ENCODE measurements at regions not wholly inside any gene's neighbourhood (a gene's known extent, or its start where the extent isn't known, plus 50 kb on each side); places are given as distances from the start of the nearest gene placed in this dataset.
"Not testable (repeated sequence)": the region's sequence is repeated elsewhere in the genome, so short reads cannot be mapped to it uniquely, and the experiment has no call there.

DNA sequence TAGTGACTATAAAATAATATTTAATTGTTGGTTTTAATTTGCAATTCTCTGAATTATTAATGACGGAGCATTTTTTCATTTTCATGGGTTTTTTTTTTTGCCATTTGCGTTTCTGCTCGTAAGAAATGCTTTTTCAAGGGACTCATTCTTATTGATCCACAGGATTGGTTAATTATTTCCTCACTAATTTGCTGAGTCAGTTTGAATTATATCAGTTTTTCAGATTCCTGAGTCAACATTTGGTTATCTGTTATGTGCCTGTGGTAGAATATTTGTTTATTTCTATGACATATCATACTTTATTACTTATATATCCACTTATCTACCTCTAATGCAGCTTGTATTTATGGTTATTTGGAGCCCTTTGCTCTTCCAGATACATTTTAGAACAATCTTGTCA, 257.0 kb upstream of the BTBD3 start:
- no peak for DNase-seq

DNA sequence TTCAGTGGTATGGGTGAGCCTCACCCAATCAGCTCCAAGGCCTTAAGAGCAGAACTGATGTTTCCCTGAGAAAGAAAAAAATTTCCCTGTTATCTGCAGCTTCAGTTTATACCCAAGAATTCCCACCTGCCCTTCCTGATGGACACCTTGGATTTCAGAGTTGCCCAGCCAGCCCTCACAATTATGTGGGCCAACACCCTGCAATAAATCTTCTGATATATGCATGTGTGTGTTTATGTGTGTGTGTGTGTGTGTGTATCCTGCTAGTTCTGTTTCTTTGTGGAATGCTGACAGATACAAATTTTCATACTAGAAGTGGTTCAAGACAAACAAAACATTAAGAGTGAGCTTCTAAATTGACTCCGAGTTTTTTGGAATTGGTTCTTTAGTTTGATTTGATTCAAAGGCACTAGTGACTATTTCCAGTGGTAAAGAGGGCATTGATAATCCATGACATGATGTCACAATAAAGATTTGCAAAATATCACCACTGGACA, 246.6 kb upstream of the BTBD3 start:
- DNase-seq: no peak

DNA sequence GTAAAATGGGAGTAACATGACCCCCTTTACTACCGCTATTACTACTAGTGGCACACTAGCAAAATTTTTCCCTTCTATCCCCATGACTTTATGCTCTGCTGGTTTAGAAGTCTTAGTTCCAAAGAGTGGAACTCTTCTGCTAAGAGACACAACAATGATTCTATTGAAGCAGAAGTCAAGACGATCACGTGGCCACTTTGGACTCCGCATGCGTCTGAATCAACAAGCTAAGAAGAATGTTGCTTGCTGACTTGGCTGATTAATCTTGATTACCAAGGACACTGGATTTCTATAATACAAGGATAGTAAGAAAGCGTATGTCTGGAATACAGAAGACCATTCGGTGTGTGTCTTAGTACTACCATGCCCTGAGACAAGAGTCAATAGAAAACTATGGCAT, 244.7 kb upstream of the BTBD3 start:
- DNase-seq: no peak

DNA sequence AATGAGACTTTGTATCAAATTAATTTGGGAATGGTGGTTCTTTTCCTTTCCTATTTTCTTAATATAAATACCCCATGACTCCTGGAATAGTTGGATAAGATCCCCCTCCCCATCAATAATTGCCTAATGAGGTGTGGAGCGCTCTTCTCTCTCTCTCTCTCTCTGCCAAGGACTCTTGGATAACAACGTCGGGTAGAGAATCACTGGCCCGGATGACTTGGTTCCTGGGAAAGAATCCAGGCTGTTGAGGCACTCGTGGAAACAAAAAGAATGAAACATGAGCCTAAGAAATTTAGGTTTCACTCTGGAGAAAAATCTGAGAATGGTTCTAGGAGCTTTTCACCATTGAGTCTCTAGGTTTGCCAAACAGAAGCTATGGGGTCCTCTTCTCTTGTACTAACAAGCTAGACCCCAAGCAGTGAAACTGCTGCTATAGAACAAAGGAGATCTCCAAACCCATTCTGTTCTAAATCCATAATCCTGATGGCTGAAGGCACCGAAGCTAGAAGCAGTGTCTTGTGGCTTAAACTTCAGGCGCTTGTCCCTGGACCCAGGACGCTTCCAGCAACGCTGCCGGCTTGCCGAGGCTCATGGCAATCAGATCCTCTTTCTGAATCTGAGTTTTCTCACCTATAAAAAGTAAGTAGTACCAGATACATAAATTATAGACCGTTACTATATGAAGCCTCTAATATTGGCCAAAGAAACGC, 241.6 kb upstream of the BTBD3 start:
- DNase-seq: peak; percentile 10

DNA sequence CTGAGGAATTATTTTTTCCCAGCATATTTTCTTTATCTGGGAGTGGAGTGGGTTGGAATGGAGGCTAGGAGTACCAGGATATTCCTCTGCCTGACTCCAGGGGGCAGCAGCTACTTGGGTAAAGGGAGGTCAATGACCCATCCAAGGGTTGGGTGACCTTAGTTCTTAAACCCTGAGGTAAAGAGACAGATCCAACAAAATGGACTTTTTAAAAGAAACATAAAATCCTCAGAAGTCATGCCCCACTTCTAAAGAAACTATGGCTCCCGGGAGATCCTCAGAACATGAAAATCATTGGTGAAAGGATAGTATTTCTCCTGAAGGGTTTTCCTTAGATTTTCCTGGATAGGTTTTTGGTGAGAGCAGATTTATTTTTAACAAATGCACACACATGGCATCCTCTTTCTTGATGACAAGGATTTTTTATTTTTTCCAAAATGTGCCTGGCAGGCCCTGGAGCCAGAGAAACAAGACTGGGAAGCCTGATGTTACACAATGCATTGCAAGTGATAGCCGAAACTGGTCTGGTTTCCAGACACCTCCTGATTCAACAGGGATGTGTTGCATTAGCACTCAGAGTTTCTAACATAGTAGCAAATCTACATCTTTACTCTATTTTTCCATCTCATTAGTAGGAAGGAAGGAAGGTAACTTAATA, 240.9 kb upstream of the BTBD3 start:
- peak; percentile 65 for DNase-seq

DNA sequence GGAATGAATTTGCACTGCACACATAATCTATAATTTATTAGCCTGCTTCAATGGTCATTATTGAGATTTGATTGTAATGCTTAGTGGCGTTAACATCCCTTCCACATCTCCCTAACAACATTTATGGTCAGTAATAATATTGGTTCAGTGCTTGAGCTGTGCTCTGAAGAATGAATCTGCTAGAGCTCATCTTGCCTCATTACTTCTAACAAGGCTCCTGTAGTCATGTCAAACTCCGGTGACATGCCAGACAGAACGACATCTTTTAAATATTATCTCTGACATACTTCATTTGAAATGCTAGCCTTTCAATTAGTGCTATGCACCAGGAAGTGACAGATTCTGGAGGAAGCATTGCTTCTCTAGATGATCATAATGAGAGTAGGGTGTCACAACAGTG, 240.3 kb upstream of the BTBD3 start:
- peak; percentile 58 for DNase-seq

DNA sequence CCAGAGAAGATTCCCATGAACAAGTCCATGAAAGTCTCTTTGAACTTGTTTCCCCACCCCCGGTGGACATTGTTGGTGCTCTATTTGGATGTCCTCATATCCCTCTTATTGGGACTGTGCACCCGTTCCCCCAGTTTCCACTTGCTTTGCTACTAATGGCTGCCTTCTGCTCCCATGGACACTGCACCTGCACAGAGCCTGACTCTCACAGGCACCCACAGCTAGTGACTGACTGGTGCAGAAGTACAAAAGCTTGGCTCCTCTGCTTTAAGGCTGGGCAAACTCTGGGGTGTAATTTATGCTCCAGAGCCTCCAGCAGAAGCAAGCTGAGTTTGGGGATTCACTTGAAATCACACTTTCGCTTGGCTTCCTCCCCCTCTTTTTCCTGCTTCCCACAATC, 239.9 kb upstream of the BTBD3 start:
- no peak for DNase-seq

DNA sequence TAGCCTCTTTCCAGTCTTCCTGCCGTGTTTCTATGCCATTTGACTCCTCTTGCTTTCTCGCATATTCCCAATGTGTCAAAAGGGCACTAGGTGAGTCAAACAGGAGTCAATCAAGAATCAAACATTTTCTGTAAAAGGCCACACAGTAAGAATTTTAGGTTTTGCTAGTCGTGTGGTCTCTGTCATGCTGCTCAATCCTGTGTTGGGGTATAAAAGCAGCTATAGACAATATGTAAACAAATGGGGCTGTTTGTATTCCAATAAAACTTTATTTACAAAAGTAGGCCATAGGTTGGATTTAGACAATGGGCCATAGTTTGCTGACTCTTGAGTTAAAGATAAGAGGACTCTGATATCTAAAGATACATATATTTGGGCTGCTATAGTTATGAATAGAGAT, 235.4 kb upstream of the BTBD3 start:
- DNase-seq: no peak

DNA sequence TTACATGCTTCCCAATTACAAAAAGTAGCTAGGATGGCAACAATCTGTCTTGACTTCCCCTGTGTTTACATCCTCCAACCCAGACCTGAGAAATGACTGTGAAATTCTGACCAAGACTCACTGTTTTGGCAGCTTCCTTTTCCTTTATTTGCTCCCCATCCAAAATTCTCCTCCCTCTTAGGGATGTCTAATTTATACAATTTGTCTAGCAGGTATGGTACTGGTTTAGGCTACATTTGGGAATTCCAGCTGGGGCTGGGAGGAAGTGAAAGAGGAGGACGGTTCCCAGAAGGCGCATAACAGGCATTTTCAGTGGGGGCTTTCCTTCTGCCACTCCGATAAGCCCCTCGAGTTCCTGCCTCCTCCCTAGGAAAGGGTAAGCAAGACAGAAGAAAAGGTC, 231.5 kb upstream of the BTBD3 start:
- DNase-seq: no peak

DNA sequence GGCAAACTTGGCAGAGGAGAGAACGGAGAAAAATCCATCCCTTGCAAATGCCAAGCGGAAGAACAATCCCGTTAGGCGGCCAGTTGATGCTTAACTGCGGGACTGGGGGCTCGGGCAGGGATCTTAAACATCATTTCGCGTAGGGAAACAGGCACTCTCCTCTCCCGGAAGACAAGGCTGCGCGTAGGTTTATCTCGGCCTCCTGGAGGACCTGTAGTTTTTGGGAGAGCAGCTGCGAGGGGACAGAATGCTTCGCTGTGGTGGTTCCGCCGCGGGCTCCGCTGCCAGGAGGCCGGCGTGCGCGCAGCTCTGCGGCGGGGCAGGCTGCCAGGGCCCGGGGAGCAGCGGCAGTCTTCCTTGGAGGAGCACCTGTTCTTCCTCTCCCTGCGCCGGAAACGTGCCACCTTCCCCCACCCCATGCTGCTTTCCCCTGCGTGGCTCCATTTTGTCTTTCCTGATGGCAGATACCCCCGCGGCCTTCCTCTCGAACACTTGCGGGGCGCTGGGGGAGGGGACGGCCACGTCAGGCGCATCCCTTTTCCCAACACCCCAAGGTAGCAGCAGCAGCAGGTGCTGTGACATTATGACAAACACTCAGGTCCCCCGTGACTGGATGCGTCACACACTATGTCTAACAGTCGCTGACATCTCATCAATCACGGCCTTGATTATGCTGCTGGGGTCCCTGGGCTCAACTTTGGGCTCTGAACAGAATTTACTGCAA, 230.7 kb upstream of the BTBD3 start:
- peak; percentile 78 for DNase-seq

DNA sequence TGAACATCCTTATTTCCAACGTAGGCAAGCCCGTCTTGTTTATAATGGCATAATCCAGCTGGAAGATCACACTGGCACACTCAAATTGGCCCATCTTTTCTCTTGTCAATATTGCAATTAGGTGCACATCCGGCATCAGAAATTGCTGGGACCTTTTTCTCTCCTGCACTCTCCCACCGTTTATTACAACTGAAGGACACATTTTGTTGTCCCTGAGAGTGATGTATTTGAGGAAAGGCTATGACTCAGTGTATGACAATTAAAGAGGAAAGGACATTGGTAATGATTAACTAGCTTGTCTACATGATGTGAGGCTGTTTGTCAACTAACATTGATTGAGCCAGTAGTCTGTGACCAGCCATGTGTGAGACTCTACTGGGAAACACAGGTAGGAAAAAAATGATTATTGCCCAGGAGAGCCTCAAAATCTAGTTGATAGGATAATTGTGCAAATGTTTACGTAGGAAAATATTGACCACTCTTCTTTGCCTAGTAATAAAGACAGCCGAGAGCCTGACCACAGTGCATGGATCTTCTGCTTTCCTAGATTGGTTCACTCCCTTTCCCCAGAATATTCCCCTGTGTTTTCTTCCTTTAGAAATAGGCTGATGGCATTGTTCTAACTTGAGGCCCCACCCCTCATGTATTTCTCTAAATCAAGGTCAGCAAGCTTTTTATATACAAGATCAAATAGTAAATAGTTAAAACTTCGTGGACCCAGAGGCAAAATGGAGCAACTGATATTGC, 230.0 kb upstream of the BTBD3 start:
- no peak for DNase-seq

DNA sequence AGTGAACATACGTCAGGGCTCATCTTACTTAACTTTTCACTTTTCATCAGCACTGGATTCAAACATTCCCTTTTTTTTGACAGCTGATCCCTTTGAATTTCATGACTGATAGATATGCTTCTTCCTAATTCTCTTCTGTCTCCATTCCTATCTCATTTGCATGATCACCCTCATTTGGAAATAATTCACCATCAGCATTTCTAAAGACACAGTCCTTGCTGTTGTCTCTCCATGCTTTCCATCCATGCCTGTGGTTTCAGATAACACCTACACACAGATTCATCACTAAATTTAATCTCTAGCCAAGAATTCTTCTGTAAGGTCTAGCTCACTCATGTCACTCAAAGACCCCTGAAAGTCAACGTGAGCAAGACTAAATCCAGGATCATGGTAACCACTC, 228.4 kb upstream of the BTBD3 start:
- no peak for DNase-seq

DNA sequence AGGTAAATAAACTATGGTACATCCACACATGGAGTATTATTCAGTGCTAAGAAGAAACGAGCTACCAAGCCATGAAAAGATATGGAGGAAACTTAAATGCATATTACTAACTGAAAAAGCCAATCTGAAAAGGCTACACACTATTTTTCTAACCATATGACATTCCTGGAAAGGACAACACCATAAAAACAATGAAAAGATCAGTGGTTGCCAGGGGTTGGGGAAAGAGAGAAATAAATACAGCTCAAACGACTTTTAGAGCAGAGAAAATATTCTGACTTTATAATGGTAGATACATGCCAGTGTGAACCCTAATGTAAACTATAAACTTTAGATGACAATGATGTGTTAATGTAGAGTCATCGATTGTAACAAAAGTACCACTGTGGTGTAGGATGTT, 225.9 kb upstream of the BTBD3 start:
- DNase-seq: no peak

DNA sequence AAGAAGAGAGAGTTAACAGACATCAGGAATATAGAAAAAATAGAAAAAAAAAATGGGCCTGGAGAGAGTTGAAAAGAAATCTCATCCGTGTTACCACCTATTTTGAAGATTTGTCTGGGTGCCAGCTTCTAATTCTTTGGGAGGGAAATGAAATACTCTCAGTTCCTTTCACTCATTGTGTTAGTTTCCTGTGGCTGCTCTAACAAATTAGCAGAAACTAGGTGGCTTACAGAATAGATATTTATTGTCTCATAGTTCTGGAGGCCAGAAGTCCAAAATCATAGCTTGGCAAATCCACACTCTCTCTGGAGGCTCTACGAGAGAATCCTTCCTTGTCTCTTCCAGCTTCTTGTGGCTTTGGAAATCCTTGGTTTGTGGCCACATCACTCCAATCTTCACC, 225.1 kb upstream of the BTBD3 start:
- no peak for DNase-seq

DNA sequence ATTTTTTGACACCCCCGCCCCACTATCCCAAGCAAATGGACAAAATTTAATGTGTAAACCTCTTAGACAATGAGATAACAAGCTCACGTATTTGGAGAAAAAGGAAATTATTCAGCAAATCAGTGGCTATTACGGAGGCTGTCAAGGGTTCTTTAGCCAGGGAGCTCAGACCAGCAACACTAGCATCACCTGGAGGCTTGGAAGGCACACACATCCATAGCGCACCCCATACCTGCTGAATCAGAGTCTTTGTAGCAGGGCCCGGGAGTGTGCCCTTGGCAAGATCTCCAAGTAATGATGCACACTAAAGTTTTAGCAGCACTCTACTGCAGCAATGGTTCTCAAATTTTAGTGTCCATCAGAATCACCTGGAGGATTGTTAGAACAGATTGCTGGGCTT, 223.2 kb upstream of the BTBD3 start:
- no peak for DNase-seq

DNA sequence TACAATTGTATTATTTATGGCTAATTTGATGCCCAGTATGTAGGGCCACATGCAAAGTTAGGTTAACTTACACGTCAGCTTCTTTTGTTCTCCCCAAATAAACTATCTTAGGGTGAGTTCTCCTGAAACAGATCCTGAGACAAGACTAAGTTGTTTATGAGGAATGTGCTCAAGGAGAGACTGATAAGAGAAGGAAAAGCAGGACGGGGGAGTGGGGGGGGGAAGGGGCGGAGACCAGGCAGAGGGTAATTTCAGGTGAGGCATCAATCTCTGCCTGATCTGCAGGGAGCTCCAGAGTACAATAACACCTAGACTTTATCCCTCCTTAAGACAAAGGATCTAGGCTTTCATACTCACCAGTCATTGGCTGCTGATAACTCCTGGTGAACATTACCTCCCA, 220.6 kb upstream of the BTBD3 start:
- DNase-seq: no peak

DNA sequence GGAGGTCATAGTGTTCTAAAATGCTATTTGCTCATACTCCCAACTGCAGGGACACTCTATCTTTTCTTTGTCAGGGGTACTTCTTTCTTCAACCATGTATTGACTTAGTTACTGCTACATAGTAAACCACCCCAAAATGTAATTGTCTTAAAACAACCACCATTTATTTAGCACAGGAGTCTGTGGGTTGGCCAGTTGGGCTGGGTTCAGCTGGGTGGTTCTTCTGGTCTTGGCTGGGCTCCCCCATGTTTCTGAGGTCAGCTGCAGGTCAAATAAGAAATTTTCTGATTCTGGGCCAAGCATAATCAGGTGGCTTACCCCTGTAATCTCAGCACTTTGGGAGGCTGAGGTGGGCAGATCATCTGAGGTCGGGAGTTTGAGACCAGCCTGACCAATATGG, 220.0 kb upstream of the BTBD3 start:
- no peak for DNase-seq

DNA sequence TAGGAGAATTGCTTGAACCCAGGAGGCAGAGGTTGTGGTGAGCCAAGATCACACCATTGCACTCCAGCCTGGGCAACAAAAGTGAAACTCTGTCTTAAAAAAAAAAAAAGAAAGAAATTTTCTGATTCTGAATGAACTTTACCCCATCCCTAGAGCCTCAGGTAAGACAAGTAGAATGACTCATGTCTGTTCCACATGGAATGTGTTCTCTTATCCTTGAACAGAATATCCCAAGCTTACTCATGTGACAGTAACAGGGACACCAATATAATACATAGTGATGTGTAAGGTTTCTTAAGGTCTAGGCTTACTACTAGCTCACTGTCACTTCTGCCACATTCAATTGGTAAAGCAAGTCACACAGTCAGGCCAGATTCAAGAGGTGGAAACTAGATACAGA, 219.6 kb upstream of the BTBD3 start:
- no peak for DNase-seq

DNA sequence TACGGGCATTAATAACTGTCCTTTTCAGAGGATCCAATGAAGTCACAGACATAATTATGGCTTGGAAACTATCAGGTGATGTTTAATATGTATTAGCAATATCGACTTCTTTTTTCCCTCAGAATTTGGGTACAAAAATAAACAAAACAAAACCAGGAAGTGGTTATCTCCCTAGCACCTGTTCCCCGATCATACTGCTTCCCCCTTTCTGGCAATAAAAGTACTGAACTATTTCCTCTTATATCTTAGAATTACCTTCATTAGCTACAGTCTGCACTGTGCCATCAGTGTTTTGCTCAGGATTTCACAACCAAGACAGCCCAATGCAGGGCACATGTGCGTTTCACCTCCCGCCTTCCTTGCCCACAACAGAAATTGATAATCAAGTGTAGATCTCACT, 216.9 kb upstream of the BTBD3 start:
- no peak for DNase-seq

DNA sequence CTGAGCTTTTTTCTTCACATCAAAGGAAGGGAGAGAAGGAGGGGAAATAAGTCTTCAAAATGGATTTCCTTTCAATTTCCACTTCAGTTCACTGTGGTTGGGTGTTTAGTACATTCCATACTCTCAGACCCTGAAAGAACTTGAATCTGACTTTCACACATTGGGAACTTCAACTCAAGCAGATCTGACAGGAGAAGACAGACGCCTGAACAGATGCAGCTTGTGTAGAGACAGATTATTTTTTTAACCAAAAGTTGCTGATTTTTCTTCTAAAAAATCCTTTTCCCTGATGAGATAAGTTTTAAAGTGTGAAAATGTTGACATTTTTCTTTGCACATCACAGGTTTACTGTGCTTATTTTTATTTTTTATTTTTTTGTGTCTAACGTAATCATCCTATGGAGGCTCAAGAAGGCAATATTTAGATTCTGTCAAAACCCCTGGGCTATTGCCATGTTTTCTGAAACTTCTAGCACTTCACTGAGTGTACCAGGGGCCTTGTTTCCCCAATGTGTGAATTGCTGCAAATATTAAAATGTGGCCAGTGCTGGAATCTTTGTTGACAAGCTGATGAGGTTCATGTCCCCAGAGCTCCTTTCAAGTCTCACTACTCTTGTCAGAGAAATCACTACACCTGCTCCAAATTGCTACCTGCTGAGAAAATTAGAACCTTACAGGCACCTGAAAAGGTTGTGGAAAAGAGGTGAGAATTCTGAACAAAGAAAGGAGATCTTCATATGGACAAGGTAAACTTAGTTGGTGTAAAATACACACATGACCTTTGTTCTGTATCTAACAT, 214.8 kb upstream of the BTBD3 start:
- peak; percentile 30 for DNase-seq

DNA sequence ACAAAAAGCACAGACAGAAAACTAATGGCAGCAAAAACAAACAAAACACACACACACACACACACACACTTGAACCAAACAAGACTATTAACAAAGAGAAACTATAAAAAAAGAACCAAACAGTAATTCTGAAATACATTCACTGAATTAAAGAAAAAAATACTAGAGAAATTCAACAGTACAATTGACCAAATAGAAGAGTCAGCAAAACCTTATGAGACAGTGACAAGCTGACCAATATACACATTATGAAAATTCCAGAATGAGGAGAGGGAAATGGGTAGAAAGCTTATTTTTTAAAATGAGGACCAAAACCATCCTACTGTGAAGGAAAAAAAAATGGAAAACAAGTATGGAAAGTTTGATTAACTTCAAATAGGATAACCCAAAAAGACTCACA, 212.2 kb upstream of the BTBD3 start:
- no peak for DNase-seq

DNA sequence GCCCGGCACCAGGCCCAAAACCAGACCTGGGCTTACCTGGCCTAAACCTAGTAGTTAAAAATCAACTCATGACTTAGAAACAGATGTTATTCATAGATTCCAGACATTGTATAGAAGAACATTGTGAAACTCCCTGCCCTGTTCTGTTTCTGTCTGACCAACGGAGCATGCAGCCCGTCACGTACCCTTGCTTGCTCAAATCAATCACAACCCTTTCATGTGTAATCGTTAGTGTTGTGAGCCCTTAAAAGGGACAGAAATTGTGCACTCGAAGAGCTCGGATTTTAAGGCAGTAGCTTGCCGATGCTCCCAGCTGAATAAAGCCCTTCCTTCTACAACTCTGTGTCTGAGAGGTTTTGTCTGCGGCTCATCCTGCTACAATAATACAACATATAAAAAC, 209.5 kb upstream of the BTBD3 start:
- DNase-seq: not testable (repeated sequence)

DNA sequence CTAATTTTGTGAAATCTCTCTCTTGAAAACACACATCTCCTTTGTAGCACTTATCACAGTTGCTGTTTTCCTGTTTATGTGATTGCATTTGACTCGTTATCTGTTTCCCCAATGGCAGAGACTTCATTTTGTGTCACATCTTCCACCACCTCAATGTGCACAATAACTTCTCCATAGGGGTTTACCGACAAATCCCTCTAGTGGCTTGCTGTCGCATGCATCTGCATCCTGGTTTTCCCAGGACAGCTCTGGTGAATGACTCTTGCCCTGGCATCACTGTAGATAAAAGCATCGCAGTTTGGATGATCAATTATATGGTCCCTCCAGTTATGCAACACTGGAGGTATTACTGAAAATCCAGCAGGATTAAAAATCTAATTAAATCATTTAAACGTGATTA, 206.5 kb upstream of the BTBD3 start:
- DNase-seq: no peak

All from eye (tissue), 1 donor.